HFFc6 (cell line): ENCODE measurements at regions not wholly inside any gene's neighbourhood (a gene's known extent, or its start where the extent isn't known, plus 50 kb on each side); places are given as distances from the start of the nearest gene placed in this dataset.

Experiments used
- DNase-seq: peaks from one replicate; pipeline ENCODE4 v3.0.0-alpha.2; 2018
- H3K27ac Mint-ChIP-seq: 2 replicates; pipeline ENCODE4 v1.8.0; 2020; ENCODE audit warnings: mild to moderate bottlenecking, mixed read lengths
- H3K27me3 Mint-ChIP-seq: 2 replicates; pipeline ENCODE4 v1.8.0; 2021; ENCODE audit warnings: mild to moderate bottlenecking, moderate library complexity, mixed read lengths; ENCODE audit not compliant: insufficient read depth
- H3K36me3 Mint-ChIP-seq: 2 replicates; pipeline ENCODE4 v1.8.0; 2021; ENCODE audit warnings: low read depth, mixed read lengths
- H3K4me1 Mint-ChIP-seq: 2 replicates; pipeline ENCODE4 v1.8.0; 2020; ENCODE audit warnings: low read depth, mixed read lengths
- H3K4me3 Mint-ChIP-seq: 2 replicates; pipeline ENCODE4 v1.8.0; 2020; ENCODE audit warnings: mild to moderate bottlenecking, moderate library complexity, mixed read lengths
- H3K9me3 Mint-ChIP-seq: 2 replicates; pipeline ENCODE4 v1.8.0; 2020; ENCODE audit warnings: mild to moderate bottlenecking, mixed read lengths
- CTCF ChIP-seq: fragments of 200-600 bp; sonication (generic); IDR thresholded peaks from 2 replicates; pipeline ENCODE4 v1.5.0; 2021; ENCODE audit warnings: antibody characterized with exemption, mild to moderate bottlenecking

GRCh38 chr3:104990758-104991157, 376.0 kb upstream of the ALCAM start:
- DNase-seq: no peak
- no peak overlapping the region for H3K4me3 Mint-ChIP-seq
- no peaks in the 10 kb centered on the region for H3K36me3 Mint-ChIP-seq
- no peaks in the 10 kb centered on the region for H3K27me3 Mint-ChIP-seq
- no peak overlapping the region for H3K27ac Mint-ChIP-seq
- no peak for TF ChIP-seq CTCF
- no peaks in the 10 kb centered on the region for H3K9me3 Mint-ChIP-seq
- H3K4me1 Mint-ChIP-seq: peaks cover 19% of the 10 kb centered on the region

GRCh38 chr3:104992676-104993075, 374.0 kb upstream of the ALCAM start:
- Mint-ChIP-seq H3K27me3 (no peaks in the 10 kb centered on the region), H3K9me3 (peaks cover under 1% of the 10 kb centered on the region), H3K4me3 (no peak overlapping the region), H3K4me1 (peaks cover 13% of the 10 kb centered on the region), H3K27ac (no peak overlapping the region), H3K36me3 (peaks cover under 1% of the 10 kb centered on the region; the same call in 1 of the 2 replicates)
- DNase-seq: no peak
- TF ChIP-seq CTCF: no peak

DNA sequence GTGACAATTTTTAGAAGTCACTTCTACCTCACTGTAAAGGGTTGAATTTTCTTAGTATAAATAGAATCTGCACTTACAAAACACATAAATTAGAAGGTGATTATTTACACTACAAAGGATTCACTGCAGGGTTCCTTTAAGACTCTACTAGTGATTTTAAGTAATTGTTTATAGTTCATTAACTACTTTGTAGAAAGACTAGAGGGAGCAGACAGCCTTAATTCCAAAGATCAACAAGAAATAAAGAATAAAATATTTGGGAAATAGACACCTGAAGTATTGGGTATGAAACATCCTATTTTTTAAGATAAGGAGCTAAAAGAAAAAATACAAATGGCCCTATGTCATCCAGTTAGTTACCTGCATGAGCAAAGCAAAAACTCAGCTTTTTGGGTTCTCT, 360.5 kb upstream of the ALCAM start:
- Mint-ChIP-seq H3K4me1 (no peaks in the 10 kb centered on the region), H3K36me3 (no peaks in the 10 kb centered on the region), H3K27me3 (no peaks in the 10 kb centered on the region), H3K27ac (no peak overlapping the region), H3K9me3 (no peaks in the 10 kb centered on the region), H3K4me3 (no peak overlapping the region)
- no peak for DNase-seq
- no peak for TF ChIP-seq CTCF

GRCh38 chr3:105013657-105014056, 353.1 kb upstream of the ALCAM start:
- H3K4me3 Mint-ChIP-seq: no peak overlapping the region
- H3K4me1 Mint-ChIP-seq: peaks cover 9% of the 10 kb centered on the region; the same call in 1 of the 2 replicates
- TF ChIP-seq CTCF: no peak
- DNase-seq: no peak
- H3K36me3 Mint-ChIP-seq: no peaks in the 10 kb centered on the region
- no peaks in the 10 kb centered on the region for H3K27me3 Mint-ChIP-seq
- H3K27ac Mint-ChIP-seq: no peak overlapping the region
- no peaks in the 10 kb centered on the region for H3K9me3 Mint-ChIP-seq

DNA sequence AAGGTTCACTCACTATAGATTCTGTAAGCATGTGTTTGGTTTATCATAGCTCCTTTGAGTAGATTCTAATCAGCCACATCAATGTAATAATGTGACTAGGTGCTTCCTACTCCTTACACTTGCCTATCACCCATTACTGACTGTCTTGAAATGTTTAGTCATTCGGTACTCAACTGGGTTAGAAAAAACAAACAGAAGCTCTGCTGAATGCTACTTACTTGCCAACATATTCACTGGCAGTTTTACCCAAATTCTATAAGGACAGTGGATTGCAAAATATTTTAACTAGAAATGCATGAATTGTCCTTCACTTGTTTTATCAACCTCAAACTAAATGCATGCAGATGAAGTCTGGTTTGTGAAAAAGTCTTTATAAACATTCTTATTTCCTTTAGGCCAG, 352.1 kb upstream of the ALCAM start:
- H3K9me3 Mint-ChIP-seq: no peaks in the 10 kb centered on the region
- no peak overlapping the region for H3K4me3 Mint-ChIP-seq
- peak; percentile 6 for DNase-seq
- H3K27me3 Mint-ChIP-seq: no peaks in the 10 kb centered on the region
- no peak overlapping the region for H3K27ac Mint-ChIP-seq
- H3K4me1 Mint-ChIP-seq: peaks cover 9% of the 10 kb centered on the region; the same call in 1 of the 2 replicates
- no peak for TF ChIP-seq CTCF
- no peaks in the 10 kb centered on the region for H3K36me3 Mint-ChIP-seq

DNA sequence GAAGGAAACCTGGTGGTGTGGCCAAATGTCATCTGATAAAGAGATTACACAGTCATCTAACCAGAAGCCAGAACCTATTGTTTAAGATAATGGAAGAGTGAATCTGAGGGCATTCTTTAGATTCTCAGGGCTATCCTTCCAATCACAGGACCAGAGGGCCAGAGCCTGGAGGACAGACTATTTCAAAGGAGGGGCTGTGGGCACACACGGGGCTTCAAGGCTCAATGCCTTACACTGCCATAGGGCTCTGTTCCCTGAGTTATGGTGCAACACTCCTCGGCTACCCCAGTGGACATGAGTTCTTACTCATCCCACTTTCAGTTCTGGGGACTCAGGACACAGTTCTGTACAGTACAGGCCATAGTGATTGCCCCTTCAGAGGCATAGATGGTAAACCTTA, 343.9 kb upstream of the ALCAM start:
- no peaks in the 10 kb centered on the region for H3K9me3 Mint-ChIP-seq
- H3K4me1 Mint-ChIP-seq: no peaks in the 10 kb centered on the region
- H3K36me3 Mint-ChIP-seq: no peaks in the 10 kb centered on the region
- no peaks in the 10 kb centered on the region for H3K27me3 Mint-ChIP-seq
- TF ChIP-seq CTCF: no peak
- H3K4me3 Mint-ChIP-seq: no peak overlapping the region
- no peak for DNase-seq
- H3K27ac Mint-ChIP-seq: no peak overlapping the region
